Astrocyte of the cerebellum (primary cell): ENCODE measurements at regions not wholly inside any gene's neighbourhood (a gene's known extent, or its start where the extent isn't known, plus 50 kb on each side); places are given as distances from the start of the nearest gene placed in this dataset.

Experiments used
- DNase-seq: peaks from one replicate; pipeline ENCODE4 v3.0.0-alpha.2; 2011; ENCODE audit warnings: low read depth
- H3K4me3 ChIP-seq: 2 replicates; pipeline ENCODE4 v1.5.1; 2011; ENCODE audit warnings: mild to moderate bottlenecking, low read depth, low read length, moderate library complexity
- CTCF ChIP-seq: IDR thresholded peaks from 2 replicates; pipeline ENCODE4 v1.5.1; 2012; ENCODE audit warnings: low read length, low read depth, moderate library complexity, mild to moderate bottlenecking; ENCODE audit errors: missing control alignments
- in situ Hi-C: cut with HindIII; loops from 2 replicates; pipeline ENCODE4 v1.10.0; 2017; ENCODE audit warnings: low sequenced_read_pairs

GRCh38 chr13:40477623-40478608 lies 188.5 kb downstream of the FOXO1 start:
- H3K4me3 ChIP-seq: no peak overlapping the region
- TF ChIP-seq CTCF: no peak
- in situ Hi-C loops: no loop called here
- DNase-seq: no peak

- in situ Hi-C loops: no loop called here
- no peak for DNase-seq
- no peak overlapping the region for H3K4me3 ChIP-seq
- TF ChIP-seq CTCF: no peak
These were observed 187.7 kb downstream of the FOXO1 start for GRCh38 chr13:40478775-40479174.

GRCh38 chr13:40479196-40479845 lies 187.1 kb downstream of the FOXO1 start:
- in situ Hi-C loops: no loop called here
- H3K4me3 ChIP-seq: no peak overlapping the region
- TF ChIP-seq CTCF: no peak
- no peak for DNase-seq

GRCh38 chr13:40480012-40480914 lies 186.2 kb downstream of the FOXO1 start:
- in situ Hi-C loops: no loop called here
- H3K4me3 ChIP-seq: no peak overlapping the region
- no peak for TF ChIP-seq CTCF
- DNase-seq: no peak

- no peak for TF ChIP-seq CTCF
- no peak overlapping the region for H3K4me3 ChIP-seq
- in situ Hi-C loops: no loop called here
- DNase-seq: no peak
These were observed 185.4 kb downstream of the FOXO1 start for GRCh38 chr13:40480915-40481516.

- H3K4me3 ChIP-seq: no peak overlapping the region
- TF ChIP-seq CTCF: no peak
- DNase-seq: no peak
- in situ Hi-C loops: no loop called here
These were observed 182.8 kb downstream of the FOXO1 start for GRCh38 chr13:40483601-40484000.
